HepG2 (cell line): ENCODE measurements at regions not wholly inside any gene's neighbourhood (a gene's known extent, or its start where the extent isn't known, plus 50 kb on each side); places are given as distances from the start of the nearest gene placed in this dataset.

Source experiments
- BHLHE40 ChIP-seq: IDR thresholded peaks from 2 replicates; pipeline ENCODE4 v1.6.1; 2011; ENCODE audit warnings: low read length, improper control_type of control experiment
- FOXK1 ChIP-seq: sonication (generic); formaldehyde crosslinking; IDR thresholded peaks from 2 replicates; pipeline ENCODE4 v1.4.0; 2020; ENCODE audit warnings: low read depth, missing genetic modification reagents, borderline replicate concordance
- GABPB1 ChIP-seq: IDR thresholded peaks from 2 replicates; pipeline ENCODE4 v1.6.1; 2016; ENCODE audit warnings: mild to moderate bottlenecking, missing genetic modification reagents, moderate library complexity, missing compliant biosample characterization
- GFI1 ChIP-seq: sonication (generic); formaldehyde crosslinking; IDR thresholded peaks from 2 replicates; pipeline ENCODE4 v1.5.0; 2020; ENCODE audit warnings: missing genetic modification reagents, mild to moderate bottlenecking, borderline replicate concordance
- MEF2D ChIP-seq: sonication (generic); formaldehyde crosslinking; IDR thresholded peaks from 2 replicates; pipeline ENCODE4 v1.5.1; 2020; ENCODE audit warnings: mild to moderate bottlenecking, missing genetic modification reagents
- NFE2L1 ChIP-seq: sonication (generic); formaldehyde crosslinking; IDR thresholded peaks from 2 replicates; pipeline ENCODE4 v1.4.0; 2020; ENCODE audit warnings: missing genetic modification reagents, mild to moderate bottlenecking, borderline replicate concordance
- POLR2A ChIP-seq, 2 experiments: IDR thresholded peaks; 2 replicates each; pipeline ENCODE4 v1.6.1; 2011; ENCODE audit warnings: low read depth in 2 of 2, low read length in 2 of 2, mild to moderate bottlenecking in 1 of 2, moderate library complexity in 1 of 2; ENCODE audit not compliant: insufficient read depth in 1 of 2
- SP1 ChIP-seq, 2 experiments: fragments of 450-650 bp in 1 of 2; sonication (generic) in 1 of 2; formaldehyde crosslinking in 1 of 2; IDR thresholded peaks; 2 replicates each; pipeline versions ENCODE4 v1.4.0 to v1.6.1; 2016 to 2020; ENCODE audit warnings: missing genetic modification reagents in 1 of 2

DNA sequence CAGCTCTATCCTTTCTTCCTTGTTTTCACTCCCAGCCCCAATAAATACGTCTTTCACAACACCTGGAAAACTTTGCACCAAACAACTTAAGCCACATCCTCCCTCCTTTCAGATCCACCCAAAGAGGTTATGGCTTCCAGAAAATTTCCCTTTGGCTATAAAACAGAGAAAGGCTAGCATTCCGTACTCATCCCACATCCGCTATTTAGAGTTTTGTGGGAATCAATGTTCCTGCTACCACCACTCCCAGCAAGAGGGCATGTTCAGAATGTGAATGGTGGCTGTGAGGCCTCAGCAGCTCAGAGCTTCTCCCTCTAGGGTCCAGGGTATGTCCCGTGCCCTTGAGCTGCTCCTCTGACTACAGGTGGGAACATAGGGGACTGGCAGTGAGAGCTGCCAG lies 214.6 kb downstream of the NCK2 start:
- TF ChIP-seq BHLHE40 (no peak), POLR2A (IDR thresholded peaks at IDR 0.05; ENCODE audit: insufficient read depth in 1 of 2, low read depth in 2 of 2, low read length in 2 of 2) (no peak), GABPB1 (CRISPR knock-in tag) (no peak), NFE2L1 (CRISPR knock-in tag) (no peak), FOXK1 (CRISPR knock-in tag) (no peak), MEF2D (CRISPR knock-in tag) (no peak), SP1 (IDR thresholded peaks at IDR 0.05) (no peak), SP1 (CRISPR knock-in tag; IDR thresholded peaks at IDR 0.05) (no peak), GFI1 (CRISPR knock-in tag) (no peak)
